ENCODE measurements at regions not wholly inside any gene's neighbourhood (a gene's known extent, or its start where the extent isn't known, plus 50 kb on each side); places are given as distances from the start of the nearest gene placed in this dataset.

DNA sequence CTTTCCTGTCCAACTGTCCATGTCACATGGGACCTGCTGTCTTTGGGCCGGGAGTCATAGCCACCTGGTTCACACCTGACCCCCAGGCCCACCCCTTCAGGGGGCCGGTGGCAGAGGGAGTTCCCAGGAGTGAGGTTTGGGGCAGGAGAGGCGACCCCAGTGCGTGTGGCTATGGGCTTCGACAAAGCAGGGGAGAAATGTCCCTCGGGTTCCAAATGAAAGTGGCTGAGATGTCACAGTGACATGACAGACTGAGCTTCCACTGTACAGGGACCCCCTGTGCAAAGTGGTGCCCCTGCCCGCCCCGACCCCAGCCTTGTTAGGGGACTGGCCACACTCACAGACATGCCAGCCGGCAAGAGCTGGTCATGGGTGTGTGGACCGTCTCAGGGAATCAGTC, 1297.0 kb downstream of the BRD1 start:
- TF ChIP-seq POLR2A (IDR thresholded peaks at IDR 0.05): no peak
- TF ChIP-seq, protein P1, sequence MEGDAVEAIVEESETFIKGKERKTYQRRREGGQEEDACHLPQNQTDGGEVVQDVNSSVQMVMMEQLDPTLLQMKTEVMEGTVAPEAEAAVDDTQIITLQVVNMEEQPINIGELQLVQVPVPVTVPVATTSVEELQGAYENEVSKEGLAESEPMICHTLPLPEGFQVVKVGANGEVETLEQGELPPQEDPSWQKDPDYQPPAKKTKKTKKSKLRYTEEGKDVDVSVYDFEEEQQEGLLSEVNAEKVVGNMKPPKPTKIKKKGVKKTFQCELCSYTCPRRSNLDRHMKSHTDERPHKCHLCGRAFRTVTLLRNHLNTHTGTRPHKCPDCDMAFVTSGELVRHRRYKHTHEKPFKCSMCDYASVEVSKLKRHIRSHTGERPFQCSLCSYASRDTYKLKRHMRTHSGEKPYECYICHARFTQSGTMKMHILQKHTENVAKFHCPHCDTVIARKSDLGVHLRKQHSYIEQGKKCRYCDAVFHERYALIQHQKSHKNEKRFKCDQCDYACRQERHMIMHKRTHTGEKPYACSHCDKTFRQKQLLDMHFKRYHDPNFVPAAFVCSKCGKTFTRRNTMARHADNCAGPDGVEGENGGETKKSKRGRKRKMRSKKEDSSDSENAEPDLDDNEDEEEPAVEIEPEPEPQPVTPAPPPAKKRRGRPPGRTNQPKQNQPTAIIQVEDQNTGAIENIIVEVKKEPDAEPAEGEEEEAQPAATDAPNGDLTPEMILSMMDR (IDR thresholded peaks at IDR 0.05): no peak

Data from adrenal gland (tissue), 5 donors.